Stimulated activated CD8-positive, alpha-beta memory T cell treated with anti-CD3 and anti-CD28 coated beads, Interleukin-12 subunit alpha, Interleukin-12 subunit beta, amount 100 ng/mL, for 24 hours (primary cell): ENCODE measurements at regions not wholly inside any gene's neighbourhood (a gene's known extent, or its start where the extent isn't known, plus 50 kb on each side); places are given as distances from the start of the nearest gene placed in this dataset.
"Not testable (repeated sequence)": the region's sequence is repeated elsewhere in the genome, so short reads cannot be mapped to it uniquely, and the experiment has no call there.

Experiments used
- DNase-seq: peaks from one replicate; pipeline ENCODE4 v3.0.0-alpha.2; 2020; ENCODE audit errors: extremely low read depth

DNA sequence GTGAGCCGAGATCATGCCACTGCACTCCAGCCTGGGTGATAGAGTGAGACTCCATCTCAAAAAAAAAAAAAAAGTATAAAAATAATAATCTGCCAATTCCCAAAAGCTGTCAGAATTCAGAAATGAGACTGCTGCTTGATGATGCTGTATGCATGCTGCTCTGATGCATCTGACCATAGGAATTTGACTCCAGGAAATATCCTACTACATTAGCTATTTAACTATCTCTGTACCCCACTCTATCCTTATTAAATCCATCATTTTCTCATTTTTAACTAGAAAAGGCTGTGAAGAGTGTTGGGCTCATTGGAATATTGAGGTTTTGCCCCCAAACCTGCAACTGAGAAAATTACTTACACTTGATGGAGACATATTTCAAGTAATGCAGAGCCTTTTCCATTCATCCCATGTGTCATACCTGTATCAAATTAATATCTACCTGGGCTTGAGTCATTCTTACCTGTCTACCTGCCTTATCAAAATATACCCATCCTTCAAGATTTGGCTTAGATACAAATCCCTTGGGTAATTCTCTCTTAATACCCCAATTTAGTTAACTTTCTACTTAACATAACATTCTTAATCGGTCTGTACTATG, 135.2 kb upstream of the PREP start:
- DNase-seq, result no peak

DNA sequence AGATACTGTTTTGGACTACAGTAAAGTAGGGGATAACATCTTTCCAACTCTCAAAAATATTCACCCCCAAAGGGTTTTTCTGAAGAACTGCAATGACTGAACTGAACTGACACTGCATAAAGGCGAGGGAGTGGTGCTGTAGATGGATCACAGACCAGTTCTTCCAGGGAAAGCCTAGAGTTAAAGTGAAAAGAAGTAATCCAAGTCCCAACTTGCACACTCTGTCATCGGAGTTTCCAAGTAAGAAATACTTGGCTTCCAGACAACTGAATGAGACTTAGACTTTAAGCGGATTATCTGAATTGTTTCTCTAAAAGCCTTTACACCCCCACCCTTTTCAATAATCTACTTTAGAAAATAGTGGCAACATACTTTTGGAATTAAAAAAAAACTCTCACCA, 134.1 kb upstream of the PREP start:
- no peak for DNase-seq

DNA sequence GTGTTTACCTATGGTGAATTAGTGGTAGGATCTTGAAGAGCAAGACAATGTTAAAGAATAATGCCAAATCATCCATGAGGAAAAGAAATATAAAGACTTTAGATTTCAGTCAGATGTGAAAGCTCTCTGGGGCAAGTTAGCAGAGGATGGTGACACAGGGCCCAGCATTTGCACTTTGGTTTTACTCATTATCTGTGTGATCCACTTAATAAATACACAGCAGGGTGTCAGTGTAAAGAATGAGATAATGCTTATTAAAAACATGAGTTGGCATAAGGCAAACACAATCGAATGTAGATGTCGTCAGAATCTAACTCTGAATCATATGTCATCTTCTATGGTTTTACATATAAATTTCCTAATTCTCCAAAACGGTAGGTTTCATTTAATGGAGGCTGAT, 130.4 kb upstream of the PREP start:
- no peak for DNase-seq

DNA sequence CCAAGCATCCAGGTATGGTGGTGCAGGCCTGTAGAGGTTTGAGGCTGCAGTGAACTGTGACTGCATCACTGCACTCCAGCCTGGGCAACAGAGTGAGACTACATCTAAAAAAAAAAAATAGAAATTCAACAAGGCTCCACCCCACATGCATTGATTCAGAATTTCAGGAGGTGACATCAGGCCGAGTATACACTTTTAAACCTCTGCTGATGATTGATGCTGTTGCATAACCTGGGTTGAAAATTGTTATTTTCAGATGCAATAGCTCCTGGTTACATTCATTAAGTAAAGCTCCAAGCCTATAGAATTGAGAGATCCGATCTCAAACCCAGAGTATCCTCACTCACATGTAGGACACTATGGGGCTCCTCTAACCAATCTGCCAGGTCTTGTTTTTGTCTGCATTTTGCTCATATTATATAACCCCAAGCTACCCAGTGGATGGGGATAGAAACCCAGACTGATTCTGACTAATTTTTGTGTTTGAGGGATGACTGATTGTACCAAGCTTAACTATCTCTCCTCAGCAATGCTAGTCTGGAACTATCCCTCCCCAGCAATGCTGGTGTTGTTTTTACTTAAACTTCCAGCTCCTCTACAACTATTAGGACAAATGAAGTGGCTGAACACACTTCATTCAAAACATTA, 123.5 kb upstream of the PREP start:
- DNase-seq, result no peak

DNA sequence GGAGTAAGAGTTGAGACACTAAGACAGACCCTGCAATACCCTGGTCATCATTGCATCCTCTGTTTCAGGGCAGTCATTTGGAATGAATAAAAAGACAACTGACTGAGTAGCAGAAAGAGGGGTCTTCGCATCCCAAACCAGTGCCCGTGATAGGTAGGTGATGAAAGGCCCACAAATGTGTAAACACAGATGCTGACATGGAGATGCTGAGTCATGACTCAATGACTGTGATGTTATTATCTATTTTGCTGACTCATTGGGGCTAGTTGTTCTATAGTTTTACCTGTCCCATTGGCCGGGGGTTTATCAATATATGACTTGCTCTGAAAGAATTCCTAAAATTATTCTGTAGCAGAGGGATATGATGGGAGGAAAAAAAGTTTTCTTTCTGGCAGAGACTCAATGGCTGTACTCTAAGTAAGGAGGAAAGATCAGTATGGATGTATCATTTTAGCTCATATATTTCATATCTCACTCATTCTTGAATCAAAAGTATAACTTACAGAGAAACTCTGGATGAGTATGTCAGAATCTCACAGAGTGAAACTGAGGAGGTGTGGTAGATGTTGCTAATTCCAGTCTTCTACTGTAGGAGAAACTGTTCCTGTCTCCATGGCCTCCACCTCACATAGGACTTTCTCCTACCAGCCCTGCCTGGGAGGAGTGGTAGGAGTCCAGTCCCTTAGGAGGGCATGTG, 119.9 kb upstream of the PREP start:
- no peak for DNase-seq

DNA sequence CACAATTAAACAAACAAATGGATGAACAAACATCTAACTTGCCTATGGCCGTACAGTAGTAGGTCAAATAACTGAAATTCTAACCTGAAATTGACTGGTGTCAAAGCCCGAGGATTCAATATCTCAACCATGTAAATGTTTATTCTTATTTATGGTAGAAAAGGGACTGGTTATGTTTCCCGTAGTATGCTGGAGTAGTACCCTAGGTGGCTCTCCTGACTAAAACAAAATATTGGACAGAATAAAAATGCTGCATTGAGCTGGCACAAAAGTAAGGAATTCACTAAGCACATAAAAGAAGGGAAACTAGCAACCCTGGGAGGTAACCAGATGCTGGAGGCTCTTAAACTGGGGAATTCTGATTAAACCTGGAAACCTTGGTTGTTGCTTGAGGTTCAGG, 117.1 kb upstream of the PREP start:
- no peak for DNase-seq

DNA sequence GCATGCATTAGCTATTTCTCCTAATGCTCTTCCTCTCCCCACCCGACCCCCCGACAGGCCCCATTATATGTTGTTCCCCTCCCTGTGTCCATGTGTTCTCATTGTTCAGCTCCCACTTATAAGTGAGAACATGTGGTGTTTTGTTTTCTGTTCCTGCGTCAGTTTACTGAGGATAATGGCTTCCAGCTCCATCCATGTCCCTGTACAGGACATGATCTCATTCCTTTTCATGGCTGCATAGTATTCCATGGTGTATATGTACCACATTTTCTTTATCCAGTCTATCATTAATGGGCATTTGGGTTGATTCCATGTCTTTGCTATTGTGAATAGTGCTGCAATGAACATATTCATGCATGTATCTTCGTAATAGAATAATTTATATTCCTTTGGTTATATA, 116.1 kb upstream of the PREP start:
- not testable (repeated sequence) for DNase-seq

DNA sequence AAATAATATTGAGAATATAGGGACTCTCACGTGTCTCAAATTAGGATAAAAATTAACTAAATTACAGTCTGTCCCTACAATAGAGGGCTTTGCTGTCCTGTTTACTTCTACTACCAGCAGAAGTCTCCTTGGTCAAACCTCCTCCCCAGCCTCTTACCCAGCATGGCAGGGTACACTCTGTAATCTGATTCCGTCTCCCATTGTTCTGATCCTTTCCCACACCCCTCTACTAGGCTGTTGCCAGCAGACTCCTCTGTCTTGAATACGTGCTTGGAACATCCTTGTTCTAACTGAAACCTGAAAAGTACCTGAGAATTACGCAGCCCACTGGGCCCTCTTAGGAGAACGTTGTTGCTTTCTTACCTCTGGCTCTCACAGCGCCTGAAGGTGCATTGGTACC, 112.2 kb upstream of the PREP start:
- no peak for DNase-seq

DNA sequence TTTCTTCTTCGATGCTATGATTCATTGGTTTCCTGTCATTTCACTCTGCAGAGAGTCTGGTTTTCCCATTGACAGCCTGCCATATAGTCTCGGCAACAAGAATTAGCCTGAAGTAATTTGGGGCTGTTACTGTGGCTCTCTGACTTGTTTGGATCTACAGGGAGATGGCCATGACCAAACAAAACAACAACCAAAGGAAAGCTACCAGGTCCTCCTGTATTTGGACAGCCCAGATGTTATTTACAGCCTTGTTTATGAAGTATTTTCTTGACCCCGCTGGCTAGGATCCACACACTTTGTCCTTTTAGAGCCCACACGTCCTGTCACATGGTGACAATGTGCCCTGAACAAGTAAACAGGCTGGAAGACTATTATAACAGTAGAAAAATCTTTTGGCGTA, 111.4 kb upstream of the PREP start:
- no peak for DNase-seq

DNA sequence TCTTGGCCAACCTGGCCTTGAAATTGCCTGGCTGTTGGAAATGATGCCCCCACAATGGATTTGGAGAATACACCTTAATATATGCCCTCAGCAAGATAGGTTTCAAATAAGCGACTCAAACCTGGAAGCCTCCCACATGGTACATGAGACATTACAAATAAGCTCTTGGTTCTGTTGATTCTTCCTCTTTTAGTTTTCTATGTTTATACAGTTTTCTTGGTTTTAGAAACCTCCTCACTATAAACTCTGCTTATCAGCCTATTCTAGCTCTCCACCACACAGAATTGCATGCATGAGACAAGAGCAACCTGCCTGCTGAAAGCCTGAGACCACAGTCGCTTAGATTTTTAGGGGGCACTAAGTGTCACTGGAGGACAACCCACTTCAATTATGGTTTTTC, 108.8 kb upstream of the PREP start:
- no peak for DNase-seq

DNA sequence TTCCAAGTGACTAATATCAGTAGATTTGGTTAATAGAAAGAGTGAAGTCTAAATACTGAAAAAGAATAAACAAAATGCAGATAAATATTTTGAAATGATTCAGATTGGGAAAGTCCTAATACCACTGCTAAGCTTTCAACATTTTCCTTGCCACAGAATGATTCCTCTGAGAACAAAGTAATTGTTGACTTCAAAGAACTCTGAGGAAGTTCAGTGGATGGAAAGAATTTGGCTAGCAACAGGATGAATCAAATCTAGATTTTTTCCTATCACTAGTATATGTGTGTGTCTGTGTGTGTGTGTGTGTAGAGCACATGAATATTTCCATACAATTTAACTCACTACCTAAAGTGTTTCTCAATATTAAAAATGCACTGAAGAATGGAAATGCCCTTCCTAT, 107.9 kb upstream of the PREP start:
- DNase-seq, result no peak

DNA sequence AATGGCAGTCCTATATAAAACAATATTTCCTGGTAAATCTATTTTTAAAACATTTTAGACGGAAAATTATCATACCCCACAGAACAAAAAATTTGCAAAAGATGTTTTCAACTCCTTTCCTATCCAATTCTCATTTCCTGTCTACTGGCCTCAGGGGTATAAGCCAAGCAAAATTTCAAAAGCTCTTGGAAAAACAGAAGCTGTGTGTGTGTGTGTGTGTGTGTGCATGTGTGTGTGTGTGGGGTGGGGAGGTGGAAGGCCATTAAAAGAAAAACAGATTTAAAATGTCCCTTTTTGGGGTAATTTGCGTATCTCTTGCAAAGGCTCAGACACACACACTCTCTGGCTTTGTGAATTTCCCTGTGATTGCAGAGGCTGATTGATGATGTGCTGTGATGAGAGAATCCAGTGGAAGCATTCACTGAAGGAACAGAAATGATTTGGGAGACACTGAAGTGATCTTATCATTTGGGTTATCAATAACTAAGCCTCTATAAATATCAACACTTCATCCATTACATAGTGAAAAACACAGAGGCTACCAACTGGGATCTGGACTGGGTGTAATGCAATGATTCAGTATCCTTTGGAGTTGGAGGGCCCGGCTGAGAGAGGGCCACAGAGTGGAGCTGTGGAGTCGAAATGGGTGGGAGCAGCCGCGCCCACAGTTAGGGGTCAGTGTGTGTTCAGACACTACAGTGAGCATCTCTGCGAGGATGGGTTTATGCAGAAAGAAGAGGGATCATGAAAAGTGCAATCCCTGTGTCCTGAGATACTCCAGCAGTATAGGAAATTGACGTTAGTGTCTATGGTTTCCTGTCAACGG, 106.8 kb upstream of the PREP start:
- no peak for DNase-seq

DNA sequence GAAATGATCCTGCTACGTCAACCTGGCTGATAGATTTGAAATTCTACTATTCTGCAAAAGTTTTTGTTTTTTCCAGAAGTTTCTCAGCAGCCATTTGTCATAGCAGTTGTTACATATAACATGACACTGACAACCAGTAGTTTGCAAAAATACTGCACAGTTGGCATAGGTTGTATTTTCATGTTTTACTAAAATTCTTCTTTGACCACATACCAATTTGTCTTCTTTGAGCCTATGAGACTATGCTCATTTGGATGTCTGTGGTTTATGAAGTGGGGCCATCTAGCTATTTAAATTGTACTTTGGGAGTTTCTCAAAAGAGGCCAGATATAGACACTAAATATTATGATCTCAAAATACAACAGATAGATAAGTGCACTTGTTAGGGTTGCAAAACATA, 104.9 kb upstream of the PREP start:
- DNase-seq, result no peak

DNA sequence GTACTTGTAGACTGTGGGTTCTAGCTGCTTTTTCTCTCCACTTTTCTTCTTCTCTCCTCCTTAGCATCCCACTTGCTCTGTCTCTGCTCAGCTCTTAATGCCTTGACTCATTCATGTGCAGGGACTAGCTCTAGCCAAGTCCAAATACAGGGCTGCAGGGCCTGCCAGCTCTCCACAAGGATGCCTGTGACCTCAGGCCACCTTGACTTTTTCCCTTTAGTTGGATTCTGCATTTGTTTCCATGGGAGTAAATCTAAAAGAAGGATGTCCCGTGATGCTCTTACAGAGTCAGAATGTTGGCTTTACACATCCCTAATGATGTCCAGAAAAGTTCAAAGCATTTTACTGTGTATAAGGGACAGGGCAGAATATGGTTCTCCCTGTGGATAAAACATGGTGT, 101.8 kb upstream of the PREP start:
- no peak for DNase-seq

DNA sequence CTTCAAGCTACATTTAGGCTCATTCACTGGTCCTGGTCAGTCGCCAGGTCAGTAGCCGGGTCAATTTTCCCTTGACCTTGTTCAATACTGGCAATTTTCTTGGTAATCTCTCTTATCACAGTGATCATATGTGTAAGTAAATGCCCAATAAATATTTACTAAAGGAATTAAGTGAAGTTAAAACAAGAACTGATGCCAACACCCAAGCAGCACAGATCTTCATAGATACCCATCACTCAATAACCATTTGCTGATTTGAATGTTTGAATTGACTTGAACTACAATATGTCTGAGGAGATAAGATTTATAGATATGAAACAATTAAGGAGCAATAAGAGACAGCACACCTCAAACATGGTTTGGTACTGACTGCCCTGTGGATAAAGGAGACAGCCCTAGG, 100.8 kb upstream of the PREP start:
- no peak for DNase-seq

DNA sequence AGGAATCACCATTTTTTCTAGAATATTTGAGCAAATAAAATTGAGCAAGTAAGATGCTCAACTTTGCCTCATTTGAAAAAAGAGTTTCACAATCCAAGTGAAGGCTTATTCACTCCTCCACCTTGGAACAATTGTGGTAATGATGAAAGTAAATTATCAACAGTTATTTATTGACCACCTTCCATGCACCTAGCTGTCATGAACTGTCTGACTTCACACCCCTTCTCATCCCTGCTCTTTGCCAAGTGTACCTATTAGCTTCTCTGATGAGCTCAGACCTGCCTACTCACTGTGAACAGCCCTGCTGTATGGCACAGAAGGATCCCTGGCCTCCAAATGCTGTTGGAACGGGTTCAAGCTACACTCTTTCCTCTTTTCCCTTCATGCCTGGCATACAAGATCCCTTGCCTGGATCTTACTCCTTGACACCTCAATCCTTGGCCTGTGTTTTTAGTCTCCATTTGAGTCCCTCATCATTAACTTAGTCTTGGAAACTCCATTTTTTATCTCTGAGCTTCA, 99.0 kb upstream of the PREP start:
- DNase-seq, result no peak

DNA sequence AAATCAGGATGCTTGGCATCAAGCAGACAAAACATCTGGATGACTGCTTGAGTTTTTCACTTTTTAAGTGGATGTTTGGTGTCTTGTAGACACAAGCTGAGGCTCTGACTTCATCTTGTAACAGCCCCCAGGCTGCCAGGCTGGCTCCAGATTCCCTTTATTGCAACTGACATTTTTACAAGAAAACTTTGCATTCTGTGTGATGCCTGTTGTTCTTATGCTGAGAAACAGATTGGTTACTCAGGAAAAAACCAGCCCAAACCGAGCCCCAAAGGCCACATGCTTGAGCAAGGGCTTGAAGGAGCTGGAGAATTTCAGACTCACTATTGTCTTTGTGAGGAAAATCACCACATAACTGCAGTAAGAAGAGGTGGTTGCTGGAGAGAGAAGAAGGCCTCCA, 98.4 kb upstream of the PREP start:
- DNase-seq, result no peak

DNA sequence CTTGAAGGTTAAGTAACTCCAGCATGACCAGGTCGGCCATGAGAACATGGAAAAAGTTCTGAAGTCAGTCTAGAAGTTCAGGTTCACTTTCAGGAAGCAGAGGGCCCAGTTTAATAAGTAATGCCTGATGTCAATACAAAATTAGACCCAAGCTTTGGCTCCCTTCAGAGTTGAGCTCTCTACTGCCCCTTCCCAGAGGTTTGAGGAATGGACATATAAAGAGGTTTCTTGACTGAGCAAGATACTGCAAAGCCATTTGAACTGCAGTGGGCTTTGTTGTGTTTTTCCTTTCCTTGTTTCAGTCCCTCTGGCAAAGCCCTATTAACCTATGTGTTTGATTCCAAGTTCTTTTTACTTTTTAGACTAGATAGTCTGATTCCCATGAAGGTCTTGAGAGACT, 97.8 kb upstream of the PREP start:
- DNase-seq, result no peak

DNA sequence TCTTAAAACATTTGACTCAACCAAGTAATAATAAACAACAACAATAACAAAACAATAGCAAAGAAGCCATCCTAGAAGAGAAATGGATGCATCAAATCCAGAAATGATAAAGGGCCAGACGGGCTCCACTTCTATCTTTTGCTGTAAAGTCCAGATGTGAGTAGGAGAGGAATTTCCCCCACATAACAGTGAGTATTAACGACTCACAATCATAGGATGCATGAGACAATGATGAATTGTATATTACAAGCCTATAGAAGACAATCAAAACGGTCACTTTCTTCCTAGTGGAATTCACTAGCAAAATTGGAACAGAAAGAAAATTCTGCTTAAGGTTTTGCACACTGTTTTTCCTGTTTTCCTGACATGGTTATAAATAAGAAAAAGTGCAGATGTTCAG, 97.0 kb upstream of the PREP start:
- DNase-seq, result no peak

DNA sequence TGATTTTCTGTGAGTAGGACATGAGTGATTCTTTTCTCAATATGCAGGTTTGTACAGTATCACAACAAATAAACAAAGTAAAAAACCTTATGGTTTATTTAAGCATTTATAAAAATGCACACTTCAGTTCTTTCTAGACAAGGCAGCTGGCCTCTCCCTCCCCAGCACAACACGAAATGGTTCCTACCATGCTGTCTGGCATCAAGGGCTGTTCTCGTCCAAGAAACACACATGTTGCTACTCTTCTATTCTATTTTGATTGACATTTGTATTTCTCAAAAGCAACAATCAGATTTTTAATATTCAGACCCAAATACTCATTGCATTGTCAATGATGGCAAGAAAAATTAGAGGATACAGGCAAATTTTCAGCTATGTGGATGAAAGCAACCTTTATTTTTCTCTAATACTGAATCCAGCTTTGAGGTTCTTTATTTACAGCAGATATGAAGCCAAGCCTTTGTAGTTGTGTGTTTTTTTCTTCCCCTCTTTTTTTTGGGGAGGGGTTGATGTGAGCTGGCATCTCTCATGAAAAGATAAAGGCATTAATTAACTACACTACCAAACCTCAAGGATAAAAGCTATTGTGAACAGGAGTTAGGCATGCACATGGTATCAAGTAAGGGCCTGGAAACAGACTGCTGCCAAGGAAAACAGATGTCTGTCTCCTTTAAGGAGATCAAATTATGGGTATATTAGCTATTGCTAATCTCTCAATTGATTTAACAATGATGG, 96.4 kb upstream of the PREP start:
- no peak for DNase-seq

DNA sequence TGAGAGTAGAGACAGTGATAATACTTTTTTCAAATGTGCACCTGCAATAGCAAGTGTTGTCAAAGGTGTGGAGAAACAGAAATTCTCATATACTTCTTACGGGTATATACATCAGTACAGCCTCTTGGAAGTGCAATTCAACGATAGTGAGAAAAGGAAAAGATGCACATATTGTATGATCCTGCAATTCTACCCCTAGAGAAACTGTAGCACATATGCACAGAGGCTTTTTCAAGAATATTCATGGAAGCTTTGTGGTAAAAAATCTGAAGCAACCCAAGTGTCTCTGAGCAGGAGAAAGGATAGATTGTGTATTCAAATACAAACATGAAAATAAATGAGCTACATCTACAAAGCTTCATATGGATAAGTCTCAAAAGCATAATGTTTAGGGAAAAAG, 94.7 kb upstream of the PREP start:
- no peak for DNase-seq

DNA sequence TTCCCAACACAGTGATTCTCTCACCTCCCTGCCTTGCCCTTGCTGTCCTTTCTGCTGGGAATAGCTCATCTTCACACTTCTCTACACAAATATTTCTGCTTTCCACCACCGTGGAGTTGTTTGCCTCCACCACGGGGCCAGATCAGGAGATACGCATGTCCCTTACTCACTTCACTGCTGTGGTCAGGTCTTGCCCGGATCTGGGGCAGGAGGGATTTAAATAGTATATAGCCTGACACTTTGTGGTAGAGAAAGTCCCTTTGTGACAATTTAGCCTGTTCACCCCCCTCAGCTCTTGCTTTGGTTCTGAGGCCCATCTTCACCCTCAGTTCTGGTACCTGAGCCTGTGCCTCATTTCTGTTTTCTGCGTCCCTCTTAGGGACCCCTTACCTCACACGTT, 92.6 kb upstream of the PREP start:
- DNase-seq, result no peak
